ENCODE measurements at regions not wholly inside any gene's neighbourhood (a gene's known extent, or its start where the extent isn't known, plus 50 kb on each side); places are given as distances from the start of the nearest gene placed in this dataset.

- H3K4me1 Mint-ChIP-seq (ENCODE audit: unreplicated experiment), result no peaks in the 10 kb centered on the region
- TF ChIP-seq CTCF (IDR thresholded peaks at IDR 0.05; ENCODE audit: unreplicated experiment), result no peak
- no peaks in the 10 kb centered on the region for H3K36me3 Mint-ChIP-seq (ENCODE audit: low read depth, unreplicated experiment)
- DNase-seq (ENCODE audit: low spot score), result no peak
- H3K27ac Mint-ChIP-seq (ENCODE audit: unreplicated experiment), result no peak overlapping the region
- no peaks in the 10 kb centered on the region for H3K27me3 Mint-ChIP-seq (ENCODE audit: unreplicated experiment)
- H3K9me3 Mint-ChIP-seq (ENCODE audit: unreplicated experiment), result no peaks in the 10 kb centered on the region
- H3K4me3 Mint-ChIP-seq (ENCODE audit: unreplicated experiment), result no peak overlapping the region
Measured at GRCh38 chr11:128116447-128116846, 470.9 kb downstream of the ETS1 start.

GRCh38 chr11:128105950-128106349 lies 481.4 kb downstream of the ETS1 start:
- Mint-ChIP-seq H3K36me3 (ENCODE audit: low read depth, unreplicated experiment) (no peaks in the 10 kb centered on the region), H3K9me3 (ENCODE audit: unreplicated experiment) (no peaks in the 10 kb centered on the region), H3K4me1 (ENCODE audit: unreplicated experiment) (no peaks in the 10 kb centered on the region), H3K27ac (ENCODE audit: unreplicated experiment) (no peak overlapping the region), H3K27me3 (ENCODE audit: unreplicated experiment) (no peaks in the 10 kb centered on the region), H3K4me3 (ENCODE audit: unreplicated experiment) (no peak overlapping the region)
- DNase-seq (ENCODE audit: low spot score), result no peak
- no peak for TF ChIP-seq CTCF (IDR thresholded peaks at IDR 0.05; ENCODE audit: unreplicated experiment)

- DNase-seq (ENCODE audit: low spot score), result no peak
- no peak for TF ChIP-seq CTCF (IDR thresholded peaks at IDR 0.05; ENCODE audit: unreplicated experiment)
- H3K36me3 Mint-ChIP-seq (ENCODE audit: low read depth, unreplicated experiment), result no peaks in the 10 kb centered on the region
- H3K4me3 Mint-ChIP-seq (ENCODE audit: unreplicated experiment), result no peak overlapping the region
- H3K27ac Mint-ChIP-seq (ENCODE audit: unreplicated experiment), result no peak overlapping the region
- no peaks in the 10 kb centered on the region for H3K9me3 Mint-ChIP-seq (ENCODE audit: unreplicated experiment)
- no peaks in the 10 kb centered on the region for H3K4me1 Mint-ChIP-seq (ENCODE audit: unreplicated experiment)
- H3K27me3 Mint-ChIP-seq (ENCODE audit: unreplicated experiment), result no peaks in the 10 kb centered on the region
Measured at GRCh38 chr11:128105511-128105910, 481.8 kb downstream of the ETS1 start.

- Mint-ChIP-seq H3K36me3 (ENCODE audit: low read depth, unreplicated experiment) (no peaks in the 10 kb centered on the region), H3K27me3 (ENCODE audit: unreplicated experiment) (no peaks in the 10 kb centered on the region)
- no peak for DNase-seq (ENCODE audit: low spot score)
Measured at GRCh38 chr11:128103278-128103873, 484.0 kb downstream of the ETS1 start.

More at GRCh38 chr11:128103278-128103873, 484.0 kb downstream of the ETS1 start:
- no peak overlapping the region for H3K4me3 Mint-ChIP-seq (ENCODE audit: unreplicated experiment)
- H3K9me3 Mint-ChIP-seq (ENCODE audit: unreplicated experiment), result no peaks in the 10 kb centered on the region
- H3K4me1 Mint-ChIP-seq (ENCODE audit: unreplicated experiment), result no peaks in the 10 kb centered on the region
- TF ChIP-seq CTCF (IDR thresholded peaks at IDR 0.05; ENCODE audit: unreplicated experiment), result no peak
- H3K27ac Mint-ChIP-seq (ENCODE audit: unreplicated experiment), result no peak overlapping the region
